Body of pancreas (tissue), 4 donors: ENCODE measurements at regions not wholly inside any gene's neighbourhood (a gene's known extent, or its start where the extent isn't known, plus 50 kb on each side); places are given as distances from the start of the nearest gene placed in this dataset.

Experiments used
- ATAC-seq: fragments of 150-250 bp; one replicate; pipeline ENCODE4 v1.9.1; 2016
- DNase-seq, 4 donors: peaks; one replicate each; pipeline ENCODE4 v3.0.0-alpha.2; 2019
- H3K27ac ChIP-seq, 4 donors: fragments of 200-600 bp; sonication (generic); 1 replicate in 3 of 4; 2 replicates in 1 of 4; pipeline versions ENCODE4 v1.5.1 to v1.6.1; 2016 to 2019; ENCODE audit warnings: mild to moderate bottlenecking in 1 of 4, mixed read lengths in 1 of 4, moderate library complexity in 1 of 4
- H3K27me3 ChIP-seq, 2 donors: fragments of 200-600 bp; sonication (generic); one replicate each; pipeline ENCODE4 v1.6.0; 2016; ENCODE audit warnings: mild to moderate bottlenecking in 1 of 2
- H3K36me3 ChIP-seq, 2 donors: fragments of 200-600 bp; sonication (generic); replicated peaks in 1 of 2; 2 replicates each; pipeline ENCODE4 v1.5.1; 2016; ENCODE audit warnings: low read depth in 2 of 2; ENCODE audit not compliant: insufficient read depth in 1 of 2
- H3K4me1 ChIP-seq: fragments of 200-600 bp; sonication (generic); one replicate; pipeline ENCODE4 v1.6.0; 2016
- H3K4me3 ChIP-seq, 2 donors: fragments of 200-600 bp; sonication (generic); 1 replicate in 1 of 2; 2 replicates in 1 of 2; pipeline ENCODE4 v1.5.1; 2016 to 2019
- H3K9me3 ChIP-seq, 3 donors: fragments of 200-600 bp; sonication (generic); 1 replicate in 2 of 3; 2 replicates in 1 of 3; pipeline ENCODE4 v1.5.1; 2016
- CTCF ChIP-seq, 7 experiments: fragments of 450-650 bp in 4 of 7; fragments of 200-600 bp in 3 of 7; sonication (generic) in 3 of 7; IDR thresholded peaks; one replicate each; pipeline ENCODE4 v1.5.1; 2016 to 2019; ENCODE audit warnings: antibody characterized with exemption in 7 of 7
- POLR2A ChIP-seq, 3 donors: fragments of 450-650 bp; IDR thresholded peaks; one replicate each; pipeline ENCODE4 v1.6.1; 2016; ENCODE audit warnings: antibody characterized with exemption in 3 of 3, mild to moderate bottlenecking in 2 of 3
- WGBS, 2 donors: methylation state at CpG; one replicate each; pipeline ENCODE4 v1.1.5; 2017; 5-methylcytosine and 5-hydroxymethylcytosine counted together
- intact Hi-C: fragments of 100-400 bp; cut with DNase I; formaldehyde crosslinking; loops from one replicate; pipeline ENCODE4 v1.15.1; 2023

DNA sequence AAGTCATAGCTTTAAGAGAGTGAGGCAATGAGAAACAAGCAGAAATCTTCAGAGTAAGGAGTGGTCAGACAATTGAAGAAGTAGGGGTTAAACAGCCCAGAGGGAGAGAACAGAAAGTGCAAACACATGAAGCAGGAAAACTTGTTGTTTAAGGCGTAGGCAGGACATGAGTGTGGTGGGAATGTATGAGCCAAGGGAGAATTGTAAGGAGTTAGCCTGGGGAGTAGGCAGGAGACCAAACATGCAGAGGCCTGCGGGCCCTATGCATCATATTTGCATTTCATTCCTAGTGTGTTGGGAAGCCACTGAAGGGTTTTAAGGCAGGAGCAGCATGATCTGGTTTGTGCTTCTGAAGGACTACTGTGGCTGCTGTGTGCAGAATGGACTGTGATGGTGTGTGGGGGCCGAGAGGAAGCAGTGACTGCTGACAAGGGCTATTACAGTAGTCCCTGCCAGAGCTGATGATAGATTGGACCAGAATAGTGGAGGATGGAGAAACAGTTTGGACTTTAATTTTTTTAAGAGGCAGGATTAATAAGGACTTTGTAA lies 179.9 kb upstream of the C11orf87 start:
- Histone ChIP-seq H3K9me3 (no peaks in the 10 kb centered on the region), H3K27ac (no peak overlapping the region), H3K4me1 (no peaks in the 10 kb centered on the region), H3K4me3 (no peak overlapping the region), H3K27me3 (no peaks in the 10 kb centered on the region), H3K36me3 (no peaks in the 10 kb centered on the region)
- DNase-seq, result no peak
- ATAC-seq, result no peak
- TF ChIP-seq POLR2A (IDR thresholded peaks at IDR 0.05) (no peak), CTCF (IDR thresholded peaks at IDR 0.05) (no peak)
- intact Hi-C loops, result no loop called here
- WGBS, 2 donors, result 45 to 59% methylated on average over 3 of the region's 3 CpGs

DNA sequence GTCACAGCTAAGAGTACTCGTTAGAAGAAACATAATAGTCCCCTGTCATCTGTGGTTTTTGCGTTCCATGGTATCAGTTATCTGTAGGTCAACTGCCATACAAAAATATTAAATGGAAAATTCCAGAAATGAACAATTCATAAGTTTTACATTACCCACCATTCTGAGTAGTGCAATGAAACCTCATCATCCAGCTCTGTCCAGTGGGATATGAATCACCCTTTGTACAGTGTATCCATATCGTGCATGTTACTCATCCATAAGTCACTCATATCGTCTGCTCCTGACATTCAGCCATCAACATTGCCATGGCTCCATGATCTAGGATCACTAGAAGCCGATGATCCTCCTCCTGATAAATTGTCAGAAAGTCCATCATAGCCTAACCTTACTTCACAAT lies 174.9 kb upstream of the C11orf87 start:
- no peak for TF ChIP-seq CTCF (IDR thresholded peaks at IDR 0.05)
- TF ChIP-seq POLR2A (IDR thresholded peaks at IDR 0.05), result no peak
- Histone ChIP-seq H3K4me3 (no peak overlapping the region), H3K27me3 (no peaks in the 10 kb centered on the region), H3K4me1 (no peaks in the 10 kb centered on the region), H3K9me3 (no peaks in the 10 kb centered on the region), H3K27ac (no peak overlapping the region), H3K36me3 (no peaks in the 10 kb centered on the region)
- 63 to 75% methylated on average over 5 of the region's 5 CpGs for WGBS, 2 donors
- intact Hi-C loops, result no loop called here
- DNase-seq (no peak), ATAC-seq (no peak)

- H3K4me3 ChIP-seq, result no peak overlapping the region
- no peaks in the 10 kb centered on the region for H3K27me3 ChIP-seq
- TF ChIP-seq CTCF (IDR thresholded peaks at IDR 0.05), result no peak
- no peak for TF ChIP-seq POLR2A (IDR thresholded peaks at IDR 0.05)
- WGBS, 2 donors, result 37 to 40% methylated on average over 3 of the region's 3 CpGs
- intact Hi-C loops, result no loop called here
- no peaks in the 10 kb centered on the region for H3K9me3 ChIP-seq
- ATAC-seq (no peak), DNase-seq (no peak)
- no peaks in the 10 kb centered on the region for H3K4me1 ChIP-seq
- H3K27ac ChIP-seq, result no peak overlapping the region
- H3K36me3 ChIP-seq, result no peaks in the 10 kb centered on the region
Measured at GRCh38 chr11:109249597-109249996, 172.4 kb upstream of the C11orf87 start.

DNA sequence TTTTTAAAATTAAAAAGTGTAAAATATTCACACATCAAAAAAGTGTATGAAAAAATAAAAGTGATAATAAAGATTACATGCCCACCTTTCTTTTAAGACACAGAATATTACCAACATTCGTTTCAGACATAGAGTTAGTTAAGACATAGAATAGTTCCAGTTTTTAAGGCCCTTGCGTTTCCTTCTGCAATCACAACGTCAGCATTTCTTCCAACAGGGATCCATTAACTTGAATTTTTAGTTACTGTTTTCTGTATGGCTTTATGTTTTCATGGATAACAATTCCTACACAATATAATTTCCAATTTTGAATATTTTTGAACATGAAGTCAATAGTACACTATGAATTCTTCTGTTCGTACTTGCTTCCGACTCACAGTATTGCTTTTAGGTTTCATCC lies 170.8 kb upstream of the C11orf87 start:
- no peaks in the 10 kb centered on the region for H3K9me3 ChIP-seq
- H3K27me3 ChIP-seq, result no peaks in the 10 kb centered on the region
- intact Hi-C loops, result no loop called here
- no peak overlapping the region for H3K4me3 ChIP-seq
- DNase-seq, result no peak
- H3K4me1 ChIP-seq, result no peaks in the 10 kb centered on the region
- TF ChIP-seq POLR2A (IDR thresholded peaks at IDR 0.05), result no peak
- no peak overlapping the region for H3K27ac ChIP-seq
- ATAC-seq, result no peak
- WGBS, 2 donors, result 72 to 79% methylated on average over 5 of the region's 5 CpGs
- no peaks in the 10 kb centered on the region for H3K36me3 ChIP-seq

DNA sequence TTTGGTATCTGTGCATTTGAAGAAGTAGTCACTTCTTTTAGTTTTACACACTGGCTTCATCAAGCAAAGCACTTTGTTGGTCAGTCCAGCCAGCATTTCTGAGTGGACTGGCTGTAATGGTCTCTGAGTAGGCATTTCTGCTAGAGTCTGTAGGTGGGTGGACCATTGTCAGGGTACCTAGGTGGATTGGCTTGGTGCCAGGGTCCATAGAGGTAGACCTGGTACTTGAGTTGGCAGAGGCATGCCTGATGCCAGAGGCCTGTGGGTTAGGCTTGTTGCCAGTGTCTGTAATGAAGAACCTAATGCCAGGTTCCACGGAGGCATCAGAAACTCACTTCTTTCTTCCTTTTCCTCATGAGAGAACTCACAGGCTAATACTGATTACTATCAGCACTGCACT lies 157.9 kb upstream of the C11orf87 start:
- ATAC-seq, result no peak
- intact Hi-C loops, result no loop called here
- H3K9me3 ChIP-seq, result no peaks in the 10 kb centered on the region
- H3K4me1 ChIP-seq, result no peaks in the 10 kb centered on the region
- TF ChIP-seq CTCF (IDR thresholded peaks at IDR 0.05) (no peak), POLR2A (IDR thresholded peaks at IDR 0.05) (no peak)
- no peaks in the 10 kb centered on the region for H3K36me3 ChIP-seq
- 78 to 80% methylated on average over 1 of the region's 1 CpG for WGBS, 2 donors
- H3K27me3 ChIP-seq, result no peaks in the 10 kb centered on the region
- no peak overlapping the region for H3K4me3 ChIP-seq
- peak in 2 of 4 donors; percentile 5 to 14 for DNase-seq
- H3K27ac ChIP-seq, result no peak overlapping the region
